H1 (cell line): ENCODE measurements at regions not wholly inside any gene's neighbourhood (a gene's known extent, or its start where the extent isn't known, plus 50 kb on each side); places are given as distances from the start of the nearest gene placed in this dataset.

ENCODE experiments used
- CTCF ChIA-PET: fragments of 300-600 bp; sonication (Branson Sonifier 250); formaldehyde crosslinking; loops from one replicate; lab custom pipeline; 2021; ENCODE audit not compliant: partially characterized antibody; lab: Charles Lee
- POLR2A ChIA-PET: fragments of 300-600 bp; sonication (Branson Sonifier 250); formaldehyde crosslinking; loops from one replicate; lab custom pipeline; 2021; ENCODE audit warnings: inconsistent platforms; ENCODE audit not compliant: partially characterized antibody; lab: Charles Lee
- DNase-seq, 2 experiments: peaks; one replicate each; pipeline versions ENCODE4 v3.0.0 to v3.0.0-alpha.2; 2010 to 2022; ENCODE audit warnings: low spot score in 2 of 2, low read depth in 1 of 2, mixed read lengths in 1 of 2
- FAIRE-seq: peaks from 2 replicates; lab custom pipeline; 2011; peaks lifted over from hg19 to GRCh38; lab: Jason Lieb, UNC
- H2AFZ ChIP-seq: 2 replicates; pipeline ENCODE4 v1.8.1; 2012; ENCODE audit warnings: low read length, inconsistent platforms
- H2AK5ac ChIP-seq: 2 replicates; pipeline ENCODE4 v1.6.1; 2013; ENCODE audit warnings: low read depth, low read length
- H2BK120ac ChIP-seq: replicated peaks from 2 replicates; pipeline ENCODE3; 2013; ENCODE audit warnings: low read depth, low read length, inconsistent platforms
- H2BK12ac ChIP-seq: 2 replicates; pipeline ENCODE4 v1.6.1; 2013; ENCODE audit warnings: low read depth, low read length
- H2BK15ac ChIP-seq: 2 replicates; pipeline ENCODE4 v1.6.1; 2013; ENCODE audit warnings: low read length
- H2BK20ac ChIP-seq: 2 replicates; pipeline ENCODE4 v1.6.1; 2013; ENCODE audit warnings: low read length
- H2BK5ac ChIP-seq: 2 replicates; pipeline ENCODE4 v1.6.1; 2013; ENCODE audit warnings: low read depth, low read length
- H3K14ac ChIP-seq: 2 replicates; pipeline ENCODE4 v1.6.1; 2013; ENCODE audit warnings: inconsistent platforms; ENCODE audit not compliant: insufficient read length
- H3K18ac ChIP-seq: 2 replicates; pipeline ENCODE4 v1.6.1; 2013; ENCODE audit warnings: low read length; ENCODE audit errors: extremely low read depth
- H3K23ac ChIP-seq: 2 replicates; pipeline ENCODE4 v1.6.1; 2013; ENCODE audit warnings: inconsistent platforms; ENCODE audit not compliant: insufficient read length
- H3K23me2 ChIP-seq: 2 replicates; pipeline ENCODE4 v1.6.1; 2013; ENCODE audit warnings: low read depth, low read length
- H3K27ac ChIP-seq: 2 replicates; pipeline ENCODE4 v1.6.1; 2011; ENCODE audit warnings: low read depth, low read length, inconsistent platforms
- H3K27me3 ChIP-seq, 4 experiments: replicated peaks in 1 of 4; 1 replicate in 1 of 4; 2 replicates in 3 of 4; pipeline versions ENCODE4 v1.6.1 to v1.8.1; 2011 to 2013; ENCODE audit warnings: low read length in 3 of 4, mild to moderate bottlenecking in 3 of 4, inconsistent platforms in 2 of 4, mixed read lengths in 2 of 4, moderate library complexity in 1 of 4; ENCODE audit not compliant: control insufficient read depth in 3 of 4, insufficient read depth in 3 of 4; ENCODE audit errors: extremely low read depth in 1 of 4
- H3K36me3 ChIP-seq, 4 experiments: 2 replicates each; pipeline versions ENCODE4 v1.6.1 to v1.8.1; 2011 to 2013; ENCODE audit warnings: mild to moderate bottlenecking in 4 of 4, low read length in 3 of 4, moderate library complexity in 2 of 4, control low read depth in 1 of 4, inconsistent platforms in 1 of 4; ENCODE audit not compliant: insufficient read depth in 4 of 4, control insufficient read depth in 2 of 4
- H3K4ac ChIP-seq: replicated peaks from 2 replicates; pipeline ENCODE3; 2013; ENCODE audit warnings: low read length, low read depth, mixed read lengths, inconsistent platforms; ENCODE audit not compliant: insufficient read length
- H3K4me1 ChIP-seq, 4 experiments: replicated peaks in 1 of 4; 1 replicate in 1 of 4; 2 replicates in 3 of 4; pipeline versions ENCODE4 v1.6.1 to v1.8.1; 2011 to 2013; ENCODE audit warnings: low read length in 3 of 4, inconsistent platforms in 2 of 4, mixed read lengths in 1 of 4; ENCODE audit not compliant: insufficient read depth in 4 of 4, control insufficient read depth in 3 of 4
- H3K4me2 ChIP-seq, 2 experiments: 2 replicates each; pipeline versions ENCODE4 v1.6.1 to v1.8.1; 2011 to 2013; ENCODE audit warnings: low read depth in 2 of 2, low read length in 2 of 2, control low read depth in 1 of 2, inconsistent platforms in 1 of 2, mild to moderate bottlenecking in 1 of 2; ENCODE audit not compliant: insufficient read depth in 1 of 2
- H3K4me3 ChIP-seq, 4 experiments: fragments of 200-600, 300-600 bp in 1 of 4; sonication (generic), shearing (Covaris generic), sonication (Bioruptor Twin) in 1 of 4; 2 replicates each; pipeline versions ENCODE4 v1.5.1 to v1.8.1; 2011 to 2016; ENCODE audit warnings: low read length in 4 of 4, low read depth in 3 of 4, control low read depth in 2 of 4, inconsistent platforms in 2 of 4, mild to moderate bottlenecking in 2 of 4, mixed read lengths in 1 of 4, moderate library complexity in 1 of 4; ENCODE audit not compliant: insufficient read depth in 2 of 4; ENCODE audit errors: extremely low read depth in 1 of 4
- H3K56ac ChIP-seq: replicated peaks from 2 replicates; pipeline ENCODE3; 2013; ENCODE audit warnings: low read depth, mild to moderate bottlenecking, mixed read lengths, low read length, inconsistent platforms; ENCODE audit not compliant: insufficient read length
- H3K79me1 ChIP-seq: 2 replicates; pipeline ENCODE4 v1.6.1; 2013; ENCODE audit warnings: low read depth, low read length, control low read depth
- H3K79me2 ChIP-seq, 2 experiments: 2 replicates each; pipeline versions ENCODE4 v1.6.1 to v1.8.1; 2012 to 2013; ENCODE audit warnings: low read length in 2 of 2, mild to moderate bottlenecking in 2 of 2, inconsistent platforms in 1 of 2; ENCODE audit not compliant: insufficient read depth in 2 of 2, control insufficient read depth in 1 of 2
- H3K9ac ChIP-seq, 4 experiments: replicated peaks in 1 of 4; 1 replicate in 1 of 4; 2 replicates in 3 of 4; pipeline versions ENCODE4 v1.6.1 to v1.8.1; 2011 to 2013; ENCODE audit warnings: low read depth in 3 of 4, low read length in 3 of 4, control low read depth in 2 of 4, mild to moderate bottlenecking in 2 of 4, moderate library complexity in 2 of 4, inconsistent platforms in 1 of 4; ENCODE audit errors: extremely low read depth in 1 of 4
- H3K9me3 ChIP-seq, 2 experiments: 2 replicates each; pipeline versions ENCODE4 v1.6.1 to v1.8.1; 2012 to 2013; ENCODE audit warnings: mild to moderate bottlenecking in 2 of 2, moderate library complexity in 2 of 2, control low read depth in 1 of 2, inconsistent platforms in 1 of 2, low read depth in 1 of 2, low read length in 1 of 2, mixed read lengths in 1 of 2; ENCODE audit not compliant: insufficient read depth in 2 of 2
- H4K20me1 ChIP-seq, 2 experiments: replicated peaks in 1 of 2; 2 replicates each; pipeline versions ENCODE3 to v1.8.1; 2011 to 2013; ENCODE audit warnings: inconsistent platforms in 2 of 2, low read length in 2 of 2, mild to moderate bottlenecking in 1 of 2; ENCODE audit not compliant: insufficient read depth in 2 of 2, control insufficient read depth in 1 of 2
- H4K5ac ChIP-seq: 2 replicates; pipeline ENCODE4 v1.6.1; 2013; ENCODE audit warnings: low read length, low read depth, mixed read lengths, inconsistent platforms; ENCODE audit not compliant: insufficient read length
- H4K8ac ChIP-seq: 2 replicates; pipeline ENCODE4 v1.8.0; 2013; ENCODE audit warnings: mild to moderate bottlenecking, moderate library complexity, low read length, inconsistent platforms; ENCODE audit not compliant: insufficient read depth; ENCODE audit errors: extremely low read depth
- H4K91ac ChIP-seq: replicated peaks from 2 replicates; pipeline ENCODE3; 2013; ENCODE audit warnings: low read length, mixed read lengths, inconsistent platforms; ENCODE audit not compliant: insufficient read length
- BRCA1 ChIP-seq: IDR thresholded peaks from 2 replicates; pipeline ENCODE4 v1.6.1; 2012; ENCODE audit warnings: low read depth, low read length, improper control_type of control experiment
- EGR1 ChIP-seq: IDR thresholded peaks from 2 replicates; pipeline ENCODE4 v1.6.1; 2011; ENCODE audit warnings: low read depth, low read length, borderline replicate concordance
- WGBS, 2 experiments: shearing (Covaris generic) in 1 of 2; methylation state at CpG; one replicate each; pipeline versions ENCODE4 v1.1.6 to v1.1.7; 2013 to 2015; ENCODE audit warnings: low lambda C conversion rate in 2 of 2, mixed read lengths in 2 of 2, inconsistent platforms in 1 of 2, low coverage in 1 of 2, missing lambda C conversion rate in 1 of 2; ENCODE audit not compliant: insufficient replicate concordance in 2 of 2, insufficient coverage in 1 of 2, insufficient read length in 1 of 2; ENCODE audit errors: extremely low coverage in 1 of 2, missing lambda C conversion rate in 1 of 2; 5-methylcytosine and 5-hydroxymethylcytosine counted together

DNA sequence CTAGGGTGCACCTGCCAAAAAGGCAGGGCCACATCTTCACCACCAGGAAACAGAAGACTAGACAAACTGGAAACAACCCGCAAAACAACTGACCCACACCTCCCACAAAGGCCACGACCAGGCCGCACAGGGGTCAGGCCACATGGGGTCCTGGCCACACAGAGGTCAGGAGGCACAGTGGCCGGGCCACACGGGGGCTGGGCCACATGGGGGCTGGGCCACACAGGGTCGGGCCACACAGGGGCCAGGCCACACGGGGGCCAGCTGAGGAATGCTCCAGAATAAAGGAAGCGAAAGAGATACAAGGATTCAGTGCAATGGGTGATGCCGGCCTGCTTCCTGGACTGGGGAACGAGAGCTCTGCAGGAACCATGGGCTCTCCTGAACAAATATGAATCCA is 91.6 kb downstream of the OLFM1 start:
- no peak overlapping the region for H2BK120ac ChIP-seq
- no peak overlapping the region for H3K14ac ChIP-seq
- H3K4me3 ChIP-seq: no peak overlapping the region
- no peak for FAIRE-seq
- H2AK5ac ChIP-seq: no peak overlapping the region
- no peak overlapping the region for H4K8ac ChIP-seq
- ChIA-PET CTCF (interaction anchor here (1.0 to 1.7 kb wide), 5 partner anchors 14 to 90 kb away, joined by 3 to 5 read pairs (median 4); no protein-coding TSS in a partner anchor), POLR2A (no interaction called here)
- H2BK5ac ChIP-seq: no peak overlapping the region
- H4K5ac ChIP-seq: no peak overlapping the region
- DNase-seq: no peak
- H2BK20ac ChIP-seq: no peak overlapping the region
- no peak overlapping the region for H3K4me2 ChIP-seq
- no peak overlapping the region for H3K23ac ChIP-seq
- no peaks in the 10 kb centered on the region for H3K4me1 ChIP-seq
- no peaks in the 10 kb centered on the region for H3K79me2 ChIP-seq
- no peak overlapping the region for H3K9ac ChIP-seq
- no peak overlapping the region for H2BK12ac ChIP-seq
- TF ChIP-seq EGR1 (0 out of 2 replicates have a peak, but pooled peaks have one; percentile 30), BRCA1 (no peak)
- WGBS, 2 experiments: 89% methylated on average over 10 of the region's 10 CpGs; no CpG with 5 or more reads in 1 of the 2 experiments
- H3K79me1 ChIP-seq: no peaks in the 10 kb centered on the region
- no peak overlapping the region for H2BK15ac ChIP-seq
- H3K9me3 ChIP-seq: no peaks in the 10 kb centered on the region
- no peaks in the 10 kb centered on the region for H4K20me1 ChIP-seq
- no peak overlapping the region for H3K56ac ChIP-seq
- no peak overlapping the region for H2AFZ ChIP-seq
- no peaks in the 10 kb centered on the region; a peak in 1 of 7 replicates for H3K27me3 ChIP-seq
- H3K23me2 ChIP-seq: no peaks in the 10 kb centered on the region
- no peak overlapping the region for H3K27ac ChIP-seq
- peak overlapping the region; percentile 41 for H4K91ac ChIP-seq
- H3K4ac ChIP-seq: no peak overlapping the region
- H3K36me3 ChIP-seq: no peaks in the 10 kb centered on the region
- H3K18ac ChIP-seq: no peak overlapping the region
